ENCODE measurements at regions not wholly inside any gene's neighbourhood (a gene's known extent, or its start where the extent isn't known, plus 50 kb on each side); places are given as distances from the start of the nearest gene placed in this dataset.

- H3K4me3 ChIP-seq (ENCODE audit: low read length) = no peak overlapping the region
- H3F3A ChIP-seq (ENCODE audit: insufficient read depth, low read length) = no peaks in the 10 kb centered on the region
- no peak overlapping the region for H2AFZ ChIP-seq (ENCODE audit: low read length)
- TF ChIP-seq CTCF (IDR thresholded peaks at IDR 0.05; ENCODE audit: low read length) (no peak), EZH2 (optimal IDR thresholded peaks at IDR 0.05; ENCODE audit: low read depth, low read length) (no peak), EZH2phosphoT487 (IDR thresholded peaks at IDR 0.05; ENCODE audit: low read length) (no peak)
- H3K9ac ChIP-seq (ENCODE audit: low read length) = no peak overlapping the region
- H4K20me1 ChIP-seq (ENCODE audit: insufficient read depth, low read length) = no peaks in the 10 kb centered on the region
- no peaks in the 10 kb centered on the region for H3K4me1 ChIP-seq (ENCODE audit: low read length)
- no peaks in the 10 kb centered on the region for H3K27me3 ChIP-seq (replicated peaks; ENCODE audit: insufficient read depth, low read length)
- no peaks in the 10 kb centered on the region for H3K36me3 ChIP-seq (replicated peaks; ENCODE audit: insufficient read depth, low read length)
- no peak for DNase-seq
- no peak overlapping the region for H3K4me2 ChIP-seq (ENCODE audit: low read depth, low read length)
- H3K27ac ChIP-seq (ENCODE audit: low read length) = no peak overlapping the region
- H3K79me2 ChIP-seq (ENCODE audit: low read length) = no peaks in the 10 kb centered on the region
- H3K9me2 ChIP-seq (replicated peaks; ENCODE audit: insufficient read depth, low read length) = no peaks in the 10 kb centered on the region
- no peaks in the 10 kb centered on the region for H3K9me3 ChIP-seq (replicated peaks; ENCODE audit: insufficient read depth, low read length)
These were observed 91.5 kb upstream of the THSD7A start for GRCh38 chr7:11923376-11923930.

- Histone ChIP-seq H3K27me3 (replicated peaks; ENCODE audit: insufficient read depth, low read length) (no peaks in the 10 kb centered on the region), H3K9me3 (replicated peaks; ENCODE audit: insufficient read depth, low read length) (no peaks in the 10 kb centered on the region), H3K79me2 (ENCODE audit: low read length) (no peaks in the 10 kb centered on the region), H3K4me2 (ENCODE audit: low read depth, low read length) (no peak overlapping the region), H3K4me3 (ENCODE audit: low read length) (no peak overlapping the region), H3K27ac (ENCODE audit: low read length) (no peak overlapping the region), H3F3A (ENCODE audit: insufficient read depth, low read length) (no peaks in the 10 kb centered on the region), H3K9ac (ENCODE audit: low read length) (no peak overlapping the region), H3K36me3 (replicated peaks; ENCODE audit: insufficient read depth, low read length) (no peaks in the 10 kb centered on the region), H3K4me1 (ENCODE audit: low read length) (no peaks in the 10 kb centered on the region), H3K9me2 (replicated peaks; ENCODE audit: insufficient read depth, low read length) (no peaks in the 10 kb centered on the region), H2AFZ (ENCODE audit: low read length) (no peak overlapping the region), H4K20me1 (ENCODE audit: insufficient read depth, low read length) (no peaks in the 10 kb centered on the region)
- DNase-seq = no peak
- TF ChIP-seq EZH2 (optimal IDR thresholded peaks at IDR 0.05; ENCODE audit: low read depth, low read length) (no peak), CTCF (IDR thresholded peaks at IDR 0.05; ENCODE audit: low read length) (no peak), EZH2phosphoT487 (IDR thresholded peaks at IDR 0.05; ENCODE audit: low read length) (no peak)
These were observed 99.3 kb upstream of the THSD7A start for GRCh38 chr7:11931307-11931706.

GRCh38 chr7:11934796-11935195 is 102.8 kb upstream of the THSD7A start:
- Histone ChIP-seq H3F3A (ENCODE audit: insufficient read depth, low read length) (no peaks in the 10 kb centered on the region), H3K4me1 (ENCODE audit: low read length) (no peaks in the 10 kb centered on the region), H3K4me3 (ENCODE audit: low read length) (no peak overlapping the region), H3K36me3 (replicated peaks; ENCODE audit: insufficient read depth, low read length) (no peaks in the 10 kb centered on the region), H4K20me1 (ENCODE audit: insufficient read depth, low read length) (no peaks in the 10 kb centered on the region), H2AFZ (ENCODE audit: low read length) (no peak overlapping the region), H3K27ac (ENCODE audit: low read length) (no peak overlapping the region), H3K4me2 (ENCODE audit: low read depth, low read length) (no peak overlapping the region), H3K9ac (ENCODE audit: low read length) (no peak overlapping the region), H3K79me2 (ENCODE audit: low read length) (no peaks in the 10 kb centered on the region), H3K9me2 (replicated peaks; ENCODE audit: insufficient read depth, low read length) (no peaks in the 10 kb centered on the region), H3K9me3 (replicated peaks; ENCODE audit: insufficient read depth, low read length) (no peaks in the 10 kb centered on the region), H3K27me3 (replicated peaks; ENCODE audit: insufficient read depth, low read length) (no peaks in the 10 kb centered on the region)
- no peak for DNase-seq
- no peak for TF ChIP-seq EZH2phosphoT487 (IDR thresholded peaks at IDR 0.05; ENCODE audit: low read length)
- no peak for TF ChIP-seq EZH2 (optimal IDR thresholded peaks at IDR 0.05; ENCODE audit: low read depth, low read length)
- no peak for TF ChIP-seq CTCF (IDR thresholded peaks at IDR 0.05; ENCODE audit: low read length)

Data from MM.1S (cell line).